ENCODE measurements at regions not wholly inside any gene's neighbourhood (a gene's known extent, or its start where the extent isn't known, plus 50 kb on each side); places are given as distances from the start of the nearest gene placed in this dataset.

DNA sequence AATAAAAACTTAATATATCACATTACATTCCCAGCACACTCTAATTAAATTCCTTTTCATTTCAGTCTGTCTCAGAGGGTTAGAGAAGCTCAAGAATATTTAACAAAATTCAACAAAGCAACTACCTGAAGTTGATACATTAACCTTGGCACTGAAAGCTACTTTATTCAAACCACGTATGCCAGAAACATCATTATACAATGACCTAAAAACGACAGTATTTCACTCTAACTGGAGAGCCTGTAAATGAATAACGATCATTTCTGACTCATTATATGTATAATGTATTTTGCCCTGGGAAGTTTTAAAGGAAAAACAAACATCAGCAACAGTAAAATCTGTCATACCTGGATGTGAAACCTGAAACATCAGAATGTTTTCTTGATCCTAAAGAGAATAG, 270.1 kb downstream of the SLITRK5 start:
- Histone ChIP-seq H3K9me3 (ENCODE audit: control insufficient read depth, insufficient read depth, low read length) (peaks cover 1% of the 10 kb centered on the region; the same call in 1 of the 2 replicates), H2BK120ac (ENCODE audit: low read depth, low read length) (no peak overlapping the region), H4K20me1 (ENCODE audit: insufficient read depth, low read length) (no peaks in the 10 kb centered on the region), H3K36me3 (ENCODE audit: control insufficient read depth, insufficient read depth, low read length) (no peaks in the 10 kb centered on the region), H4K8ac (ENCODE audit: low read depth in 2 of 2, low read length in 2 of 2) (no peak overlapping the region), H3K79me1 (ENCODE audit: low read depth in 1 of 2, low read length in 2 of 2) (no peaks in the 10 kb centered on the region), H3K4me2 (ENCODE audit: low read depth, low read length) (no peak overlapping the region), H3K56ac (ENCODE audit: extremely low read depth, insufficient read depth, low read length) (no peak overlapping the region), H2AK9ac (replicated peaks; ENCODE audit: low read depth, low read length, poor library complexity) (no peak overlapping the region), H3K4ac (ENCODE audit: low read depth, low read length) (no peak overlapping the region), H3K4me3 (ENCODE audit: insufficient read depth, low read depth, low read length) (no peak overlapping the region), H2BK5ac (ENCODE audit: low read depth, low read length, poor library complexity, severe bottlenecking) (no peak overlapping the region), H4K5ac (ENCODE audit: low read depth, low read length) (no peak overlapping the region), H3K27ac (ENCODE audit: insufficient read depth, low read length) (no peak overlapping the region), H2AFZ (replicated peaks; ENCODE audit: low read length, poor library complexity) (no peak overlapping the region), H2BK20ac (ENCODE audit: low read depth, low read length) (no peak overlapping the region), H3K4me1 (ENCODE audit: control insufficient read depth, insufficient read depth, low read length) (no peaks in the 10 kb centered on the region), H3K9ac (ENCODE audit: low read depth, low read length) (no peak overlapping the region), H2AK5ac (ENCODE audit: low read depth, low read length) (no peak overlapping the region), H3K14ac (replicated peaks; ENCODE audit: low read depth, low read length) (no peak overlapping the region), H4K91ac (ENCODE audit: insufficient read depth, low read depth, low read length) (no peak overlapping the region), H2BK15ac (ENCODE audit: low read depth, low read length) (no peak overlapping the region), H3K18ac (ENCODE audit: low read depth, low read length) (no peak overlapping the region), H3K27me3 (ENCODE audit: control insufficient read depth, insufficient read depth, low read length) (no peaks in the 10 kb centered on the region), H3K23ac (ENCODE audit: low read depth, low read length) (no peak overlapping the region), H3K9me1 (ENCODE audit: insufficient read depth, low read length) (no peaks in the 10 kb centered on the region)
- in situ Hi-C loops (cut with MboI; ENCODE audit: low sequenced_read_pairs) (no loop called here), intact Hi-C loops (cut with micrococcal nuclease) (no loop called here), dilution Hi-C loops (cut with HindIII; ENCODE audit: low sequenced_read_pairs, unreplicated experiment) (no loop called here)
- TF ChIP-seq NFE2L2 (IDR thresholded peaks at IDR 0.05; ENCODE audit: low read depth, low read length) (no peak), FOS (IDR thresholded peaks at IDR 0.05; ENCODE audit: low read depth, low read length) (no peak), POLR2A (IDR thresholded peaks at IDR 0.05; ENCODE audit: low read depth, low read length) (no peak), MAZ (IDR thresholded peaks at IDR 0.05; ENCODE audit: borderline replicate concordance, low read depth, low read length) (no peak), BHLHE40 (IDR thresholded peaks at IDR 0.05; ENCODE audit: low read depth, low read length) (no peak), SMC3 (IDR thresholded peaks at IDR 0.05; ENCODE audit: low read depth, low read length) (no peak), MAFK (IDR thresholded peaks at IDR 0.05; ENCODE audit: low read depth, low read length) (no peak), CHD1 (IDR thresholded peaks at IDR 0.05; ENCODE audit: low read depth, low read length) (no peak), MXI1 (IDR thresholded peaks at IDR 0.05; ENCODE audit: borderline replicate concordance, low read depth, low read length) (no peak)
- TF ChIP-seq, protein P1, sequence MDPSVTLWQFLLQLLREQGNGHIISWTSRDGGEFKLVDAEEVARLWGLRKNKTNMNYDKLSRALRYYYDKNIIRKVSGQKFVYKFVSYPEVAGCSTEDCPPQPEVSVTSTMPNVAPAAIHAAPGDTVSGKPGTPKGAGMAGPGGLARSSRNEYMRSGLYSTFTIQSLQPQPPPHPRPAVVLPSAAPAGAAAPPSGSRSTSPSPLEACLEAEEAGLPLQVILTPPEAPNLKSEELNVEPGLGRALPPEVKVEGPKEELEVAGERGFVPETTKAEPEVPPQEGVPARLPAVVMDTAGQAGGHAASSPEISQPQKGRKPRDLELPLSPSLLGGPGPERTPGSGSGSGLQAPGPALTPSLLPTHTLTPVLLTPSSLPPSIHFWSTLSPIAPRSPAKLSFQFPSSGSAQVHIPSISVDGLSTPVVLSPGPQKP (IDR thresholded peaks at IDR 0.05; ENCODE audit: borderline replicate concordance, low read depth, low read length) = no peak
- TF ChIP-seq, protein P2, sequence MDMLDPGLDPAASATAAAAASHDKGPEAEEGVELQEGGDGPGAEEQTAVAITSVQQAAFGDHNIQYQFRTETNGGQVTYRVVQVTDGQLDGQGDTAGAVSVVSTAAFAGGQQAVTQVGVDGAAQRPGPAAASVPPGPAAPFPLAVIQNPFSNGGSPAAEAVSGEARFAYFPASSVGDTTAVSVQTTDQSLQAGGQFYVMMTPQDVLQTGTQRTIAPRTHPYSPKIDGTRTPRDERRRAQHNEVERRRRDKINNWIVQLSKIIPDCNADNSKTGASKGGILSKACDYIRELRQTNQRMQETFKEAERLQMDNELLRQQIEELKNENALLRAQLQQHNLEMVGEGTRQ (IDR thresholded peaks at IDR 0.05; ENCODE audit: low read depth, low read length) = no peak
- no TSS peak for BruUV-seq (replicated peaks)
- ChIA-PET CTCF (no interaction called here), POLR2A (ENCODE audit: unreplicated experiment) (no interaction called here)
- no peak for DNase-seq
- WGBS, 2 experiments (ENCODE audit: extremely low coverage in 2 of 2, insufficient read length in 1 of 2) = no CpG with 5 or more reads among the region's 3 CpGs
- no peak for ATAC-seq (ENCODE audit: low read depth)

Data from IMR-90 (cell line).